ENCODE measurements at regions not wholly inside any gene's neighbourhood (a gene's known extent, or its start where the extent isn't known, plus 50 kb on each side); places are given as distances from the start of the nearest gene placed in this dataset.
"Not testable (repeated sequence)": the region's sequence is repeated elsewhere in the genome, so short reads cannot be mapped to it uniquely, and the experiment has no call there.

DNA sequence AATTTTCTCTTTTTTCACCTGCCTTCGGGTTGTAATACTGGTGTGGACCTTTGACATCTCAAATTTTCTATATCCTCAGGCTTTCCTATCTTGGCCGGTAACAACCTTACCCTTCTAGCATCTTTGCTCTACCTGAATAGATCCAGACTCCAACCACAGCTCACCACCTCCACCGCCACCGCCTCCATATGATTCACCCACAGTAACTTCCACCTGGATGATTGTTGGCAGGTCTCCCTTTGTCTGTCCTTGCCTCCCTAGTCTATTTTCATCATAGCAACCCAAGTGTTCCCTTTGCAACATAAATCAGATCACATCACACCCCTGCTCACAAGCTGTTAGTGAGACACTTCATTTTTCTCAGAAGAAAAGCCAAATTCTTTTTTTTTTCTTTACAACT, 525.8 kb upstream of the POU3F2 start:
- DNase-seq (ENCODE audit: low read depth in 2 of 2), result no peak

DNA sequence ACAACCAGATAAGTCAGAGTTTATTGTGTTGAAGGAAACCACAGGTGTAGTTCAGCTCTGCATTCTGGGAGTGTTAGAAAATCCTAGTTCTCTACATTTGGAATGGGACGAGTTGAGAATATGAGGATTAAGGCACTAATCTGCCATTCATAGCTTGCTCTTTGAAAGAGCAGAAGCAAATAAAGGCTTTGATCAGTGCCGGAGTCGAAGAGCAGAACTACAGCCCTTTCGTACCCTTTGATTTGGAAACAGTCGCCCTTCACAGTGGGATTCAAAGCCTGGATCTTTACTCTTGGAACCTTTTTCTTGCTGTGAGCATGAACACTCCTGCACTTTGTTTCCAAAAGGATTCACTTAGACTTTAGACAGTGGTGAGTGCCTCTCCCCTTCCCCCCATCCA, 523.9 kb upstream of the POU3F2 start:
- no peak for DNase-seq (ENCODE audit: low read depth in 2 of 2)

GRCh38 chr6:98323605-98324004, 510.8 kb upstream of the POU3F2 start:
- DNase-seq (ENCODE audit: low read depth in 2 of 2), result no peak

DNA sequence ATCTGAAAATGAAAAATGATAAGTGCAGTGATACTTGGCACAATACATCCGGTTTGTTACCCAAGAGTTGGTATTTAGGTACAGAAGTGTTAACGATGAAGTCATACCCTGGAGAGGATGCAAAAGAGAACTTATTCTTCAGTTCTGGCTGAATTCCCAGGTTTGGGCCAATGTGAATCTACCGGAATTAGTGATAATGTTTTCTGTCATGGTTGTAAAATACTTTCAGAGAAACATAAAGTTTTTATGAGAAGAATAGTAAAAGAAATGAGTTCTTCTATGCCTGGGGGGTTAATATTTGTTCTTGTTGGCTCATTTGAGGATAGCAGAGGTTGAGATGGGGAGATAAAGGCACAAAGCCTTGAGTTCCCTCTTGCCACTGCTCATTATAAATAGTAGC, 509.9 kb upstream of the POU3F2 start:
- no peak for DNase-seq (ENCODE audit: low read depth in 2 of 2)

GRCh38 chr6:98325366-98325765, 509.0 kb upstream of the POU3F2 start:
- DNase-seq (ENCODE audit: low read depth in 2 of 2), result no peak

- DNase-seq (ENCODE audit: low read depth in 2 of 2), result no peak
Measured at GRCh38 chr6:98333273-98333672, 501.1 kb upstream of the POU3F2 start.

GRCh38 chr6:98335594-98335993, 498.8 kb upstream of the POU3F2 start:
- DNase-seq (ENCODE audit: low read depth in 2 of 2), result no peak

DNA sequence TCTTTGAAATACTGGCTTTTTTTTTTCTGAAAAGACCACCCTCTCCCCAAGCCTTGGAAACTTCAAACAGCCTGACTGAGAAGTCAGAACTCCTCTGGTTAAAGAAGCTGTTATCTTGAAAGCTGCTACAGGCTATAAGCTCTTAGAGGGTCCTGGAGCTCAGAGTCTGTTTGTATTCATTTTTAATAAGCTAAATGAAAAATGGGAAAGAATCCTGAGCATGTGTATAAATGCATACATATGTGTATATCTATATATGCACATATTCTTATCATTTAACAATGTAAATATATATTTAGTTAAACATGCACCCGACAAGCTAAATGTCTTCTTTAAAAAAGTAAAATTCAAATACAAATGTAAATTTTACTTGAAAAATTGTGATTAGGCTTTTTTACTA, 494.9 kb upstream of the POU3F2 start:
- no peak for DNase-seq (ENCODE audit: low read depth in 2 of 2)

GRCh38 chr6:98343004-98343403, 491.4 kb upstream of the POU3F2 start:
- DNase-seq (ENCODE audit: low read depth in 2 of 2), result no peak

- DNase-seq (ENCODE audit: low read depth in 2 of 2), result no peak
Measured at GRCh38 chr6:98343797-98344196, 490.6 kb upstream of the POU3F2 start.

- DNase-seq (ENCODE audit: low read depth in 2 of 2), result no peak
Measured at GRCh38 chr6:98352348-98352747, 482.0 kb upstream of the POU3F2 start.

DNA sequence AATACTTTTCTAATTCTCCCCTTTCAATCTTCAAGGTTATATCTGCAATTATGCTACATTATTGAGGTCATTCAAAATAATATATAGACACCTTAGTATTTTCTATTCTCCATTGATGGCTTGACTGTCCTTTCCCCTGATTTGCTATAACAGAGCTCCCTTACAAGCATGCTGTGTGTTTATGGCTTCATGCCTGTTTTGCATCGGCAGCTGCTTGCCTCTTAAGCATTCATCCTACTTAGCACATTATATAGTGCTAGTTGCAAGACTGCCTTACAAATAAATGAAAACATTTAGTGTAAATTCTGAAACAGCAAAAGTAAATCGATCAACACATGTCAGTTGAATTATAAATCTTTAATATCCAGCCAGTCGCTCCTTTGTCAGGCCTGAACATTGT, 476.2 kb upstream of the POU3F2 start:
- no peak for DNase-seq (ENCODE audit: low read depth in 2 of 2)

GRCh38 chr6:98366371-98366770, 468.0 kb upstream of the POU3F2 start:
- DNase-seq (ENCODE audit: low read depth in 2 of 2), result no peak

GRCh38 chr6:98380589-98380988, 453.8 kb upstream of the POU3F2 start:
- no peak for DNase-seq (ENCODE audit: low read depth in 2 of 2)

GRCh38 chr6:98382246-98382645, 452.1 kb upstream of the POU3F2 start:
- DNase-seq (ENCODE audit: low read depth in 2 of 2), result no peak

- no peak for DNase-seq (ENCODE audit: low read depth in 2 of 2)
Measured at GRCh38 chr6:98384334-98384733, 450.0 kb upstream of the POU3F2 start.

GRCh38 chr6:98384801-98385200, 449.6 kb upstream of the POU3F2 start:
- no peak for DNase-seq (ENCODE audit: low read depth in 2 of 2)

DNA sequence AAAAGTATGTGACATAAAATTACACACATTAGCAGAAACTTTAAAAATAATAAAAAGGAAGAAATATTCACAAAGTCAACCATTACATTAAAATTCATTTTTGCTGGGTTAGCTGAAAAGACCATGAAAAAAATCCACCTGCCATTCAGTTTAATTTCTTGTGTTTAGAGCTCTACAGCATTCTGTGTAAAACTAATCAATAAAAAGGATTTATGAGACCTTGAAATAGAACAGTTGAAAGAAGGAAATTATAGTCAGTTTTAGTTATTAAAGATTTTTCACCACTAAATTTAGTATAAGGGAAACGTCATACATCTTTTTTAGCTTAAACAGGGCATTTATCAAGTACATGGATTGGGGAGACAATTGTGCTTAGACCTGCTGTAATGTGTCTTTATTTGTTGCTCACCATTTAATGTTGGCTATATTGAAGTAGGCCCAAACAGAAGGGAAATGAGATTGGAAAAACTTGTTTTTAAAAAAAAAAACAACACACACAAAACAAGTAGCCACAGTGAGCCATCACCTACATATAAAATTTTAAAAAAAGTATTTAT, 438.7 kb upstream of the POU3F2 start:
- DNase-seq (ENCODE audit: low read depth in 2 of 2), result no peak

GRCh38 chr6:98416027-98416426, 418.3 kb upstream of the POU3F2 start:
- no peak for DNase-seq (ENCODE audit: low read depth in 2 of 2)

DNA sequence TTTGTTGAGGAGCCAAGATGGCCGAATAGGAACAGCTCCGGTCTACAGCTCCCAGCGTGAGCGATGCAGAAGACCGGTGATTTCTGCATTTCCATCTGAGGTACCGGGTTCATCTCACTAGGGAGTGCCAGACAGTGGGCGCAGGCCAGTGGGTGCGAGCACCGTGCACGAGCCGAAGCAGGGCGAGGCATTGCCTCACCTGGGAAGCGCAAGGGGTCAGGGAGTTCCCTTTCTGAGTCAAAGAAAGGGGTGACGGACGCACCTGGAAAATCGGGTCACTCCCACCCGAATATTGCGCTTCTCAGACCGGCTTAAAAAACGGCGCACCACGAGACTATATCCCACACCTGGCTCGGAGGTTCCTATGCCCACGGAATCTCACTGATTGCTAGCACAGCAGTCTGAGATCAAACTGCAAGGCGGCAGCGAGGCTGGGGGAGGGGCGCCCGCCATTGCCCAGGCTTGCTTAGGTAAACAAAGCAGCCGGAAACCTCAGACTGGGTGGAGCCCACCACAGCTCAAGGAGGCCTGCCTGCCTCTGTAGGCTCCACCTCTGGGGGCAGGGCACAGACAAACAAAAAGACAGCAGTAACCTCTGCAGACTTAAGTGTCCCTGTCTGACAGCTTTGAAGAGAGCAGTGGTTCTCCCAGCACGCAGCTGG, 417.7 kb upstream of the POU3F2 start:
- DNase-seq (ENCODE audit: low read depth in 2 of 2), result not testable (repeated sequence)

GRCh38 chr6:98433325-98434056, 400.9 kb upstream of the POU3F2 start:
- DNase-seq (ENCODE audit: low read depth in 2 of 2), result no peak

GRCh38 chr6:98443633-98444032, 390.7 kb upstream of the POU3F2 start:
- DNase-seq (ENCODE audit: low read depth in 2 of 2), result no peak

- DNase-seq (ENCODE audit: low read depth in 2 of 2), result no peak
Measured at GRCh38 chr6:98452685-98453084, 381.7 kb upstream of the POU3F2 start.

All from fibroblast of skin of left biceps (primary cell).